Fibroblast of villous mesenchyme (primary cell): ENCODE measurements at regions not wholly inside any gene's neighbourhood (a gene's known extent, or its start where the extent isn't known, plus 50 kb on each side); places are given as distances from the start of the nearest gene placed in this dataset.

Source experiments
- DNase-seq: peaks from one replicate; pipeline ENCODE4 v3.0.0-alpha.2; 2010; ENCODE audit warnings: low read depth
- H3K4me3 ChIP-seq: 2 replicates; pipeline ENCODE4 v1.5.1; 2011; ENCODE audit warnings: low read depth, mild to moderate bottlenecking, low read length
- TF ChIP-seq, protein P1 (sequence below): IDR thresholded peaks from 2 replicates; pipeline ENCODE4 v1.5.1; 2012; ENCODE audit warnings: low read depth, mild to moderate bottlenecking, low read length; ENCODE audit not compliant: insufficient read depth

GRCh38 chr2:22359071-22359672, 1025.8 kb upstream of the KLHL29 start:
- TF ChIP-seq, protein P1, sequence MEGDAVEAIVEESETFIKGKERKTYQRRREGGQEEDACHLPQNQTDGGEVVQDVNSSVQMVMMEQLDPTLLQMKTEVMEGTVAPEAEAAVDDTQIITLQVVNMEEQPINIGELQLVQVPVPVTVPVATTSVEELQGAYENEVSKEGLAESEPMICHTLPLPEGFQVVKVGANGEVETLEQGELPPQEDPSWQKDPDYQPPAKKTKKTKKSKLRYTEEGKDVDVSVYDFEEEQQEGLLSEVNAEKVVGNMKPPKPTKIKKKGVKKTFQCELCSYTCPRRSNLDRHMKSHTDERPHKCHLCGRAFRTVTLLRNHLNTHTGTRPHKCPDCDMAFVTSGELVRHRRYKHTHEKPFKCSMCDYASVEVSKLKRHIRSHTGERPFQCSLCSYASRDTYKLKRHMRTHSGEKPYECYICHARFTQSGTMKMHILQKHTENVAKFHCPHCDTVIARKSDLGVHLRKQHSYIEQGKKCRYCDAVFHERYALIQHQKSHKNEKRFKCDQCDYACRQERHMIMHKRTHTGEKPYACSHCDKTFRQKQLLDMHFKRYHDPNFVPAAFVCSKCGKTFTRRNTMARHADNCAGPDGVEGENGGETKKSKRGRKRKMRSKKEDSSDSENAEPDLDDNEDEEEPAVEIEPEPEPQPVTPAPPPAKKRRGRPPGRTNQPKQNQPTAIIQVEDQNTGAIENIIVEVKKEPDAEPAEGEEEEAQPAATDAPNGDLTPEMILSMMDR, result no peak
- H3K4me3 ChIP-seq, result no peak overlapping the region
- no peak for DNase-seq

DNA sequence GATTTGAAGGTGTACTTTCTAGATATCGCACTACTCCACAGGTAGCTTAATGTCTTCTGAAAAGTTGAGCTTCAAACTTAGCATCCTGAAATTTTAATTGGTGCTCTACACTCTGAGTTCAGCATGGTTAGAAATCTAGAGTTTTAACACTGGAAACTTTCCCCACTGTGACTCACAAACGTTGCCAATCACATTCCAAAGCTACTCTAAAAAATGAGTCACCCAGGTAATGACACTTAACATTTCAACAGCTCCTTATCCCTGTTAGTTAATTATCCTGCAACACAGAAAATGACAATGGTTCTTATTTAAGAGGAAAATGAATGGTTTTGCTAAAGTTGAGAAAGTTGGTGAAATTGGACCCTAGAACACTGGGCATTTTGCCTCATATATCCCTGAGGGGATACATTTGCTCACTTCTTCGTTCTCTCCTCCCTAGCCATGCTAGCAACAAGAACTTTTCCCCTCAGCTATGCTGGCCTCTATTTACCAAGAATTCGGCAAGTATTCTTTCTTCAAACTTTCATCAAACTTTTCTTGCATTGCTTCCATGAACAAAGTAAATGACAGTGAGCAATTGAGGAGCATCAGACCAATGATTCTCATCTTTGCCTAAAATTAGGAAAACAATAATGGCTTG, 1024.1 kb upstream of the KLHL29 start:
- TF ChIP-seq, protein P1, result no peak
- H3K4me3 ChIP-seq, result no peak overlapping the region
- no peak for DNase-seq

DNA sequence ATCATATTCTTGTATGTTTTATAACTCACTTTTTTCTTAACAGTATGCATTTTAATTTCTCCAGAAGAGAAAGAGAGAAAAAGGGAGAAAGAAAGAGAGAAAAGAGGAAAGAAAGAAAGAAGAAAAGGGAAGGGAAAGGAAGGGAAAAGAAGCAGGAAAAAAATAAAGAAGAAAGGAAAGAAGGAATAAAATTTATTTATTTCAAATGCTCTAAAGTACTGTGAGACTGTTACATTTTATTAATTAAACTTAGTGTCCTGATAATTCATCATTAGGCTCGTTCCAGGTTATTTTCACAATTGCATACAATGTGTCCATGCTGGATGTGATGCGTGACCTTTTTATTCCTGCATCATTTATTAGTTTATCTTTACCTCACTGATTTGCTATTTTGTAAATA, 1023.4 kb upstream of the KLHL29 start:
- H3K4me3 ChIP-seq, result no peak overlapping the region
- TF ChIP-seq, protein P1, result no peak
- DNase-seq, result no peak

DNA sequence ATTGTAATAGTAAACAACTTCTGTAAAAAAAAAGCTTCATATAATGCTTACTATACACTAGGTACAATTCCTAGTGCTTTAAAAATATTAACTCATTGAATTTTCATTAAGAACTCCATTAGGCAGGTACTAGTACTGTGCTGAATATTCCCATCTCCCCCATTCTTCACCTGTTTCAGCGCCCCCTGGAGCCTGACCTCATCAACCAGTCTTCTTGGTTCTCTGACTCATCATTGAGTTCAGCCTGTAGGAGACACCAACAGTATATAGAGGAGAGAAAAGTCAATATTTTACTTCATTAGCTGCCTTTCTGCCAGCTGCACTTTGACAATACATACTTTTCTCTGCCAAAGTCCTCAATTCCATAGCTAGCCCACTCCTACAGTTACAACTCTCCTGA, 1009.9 kb upstream of the KLHL29 start:
- H3K4me3 ChIP-seq, result no peak overlapping the region
- TF ChIP-seq, protein P1, result no peak
- no peak for DNase-seq

GRCh38 chr2:22377268-22377667, 1007.7 kb upstream of the KLHL29 start:
- TF ChIP-seq, protein P1, result no peak
- no peak overlapping the region for H3K4me3 ChIP-seq
- no peak for DNase-seq

GRCh38 chr2:22382479-22383169, 1002.4 kb upstream of the KLHL29 start:
- H3K4me3 ChIP-seq, result no peak overlapping the region
- TF ChIP-seq, protein P1, result no peak
- DNase-seq, result no peak
